ENCODE measurements at regions not wholly inside any gene's neighbourhood (a gene's known extent, or its start where the extent isn't known, plus 50 kb on each side); places are given as distances from the start of the nearest gene placed in this dataset.

DNA sequence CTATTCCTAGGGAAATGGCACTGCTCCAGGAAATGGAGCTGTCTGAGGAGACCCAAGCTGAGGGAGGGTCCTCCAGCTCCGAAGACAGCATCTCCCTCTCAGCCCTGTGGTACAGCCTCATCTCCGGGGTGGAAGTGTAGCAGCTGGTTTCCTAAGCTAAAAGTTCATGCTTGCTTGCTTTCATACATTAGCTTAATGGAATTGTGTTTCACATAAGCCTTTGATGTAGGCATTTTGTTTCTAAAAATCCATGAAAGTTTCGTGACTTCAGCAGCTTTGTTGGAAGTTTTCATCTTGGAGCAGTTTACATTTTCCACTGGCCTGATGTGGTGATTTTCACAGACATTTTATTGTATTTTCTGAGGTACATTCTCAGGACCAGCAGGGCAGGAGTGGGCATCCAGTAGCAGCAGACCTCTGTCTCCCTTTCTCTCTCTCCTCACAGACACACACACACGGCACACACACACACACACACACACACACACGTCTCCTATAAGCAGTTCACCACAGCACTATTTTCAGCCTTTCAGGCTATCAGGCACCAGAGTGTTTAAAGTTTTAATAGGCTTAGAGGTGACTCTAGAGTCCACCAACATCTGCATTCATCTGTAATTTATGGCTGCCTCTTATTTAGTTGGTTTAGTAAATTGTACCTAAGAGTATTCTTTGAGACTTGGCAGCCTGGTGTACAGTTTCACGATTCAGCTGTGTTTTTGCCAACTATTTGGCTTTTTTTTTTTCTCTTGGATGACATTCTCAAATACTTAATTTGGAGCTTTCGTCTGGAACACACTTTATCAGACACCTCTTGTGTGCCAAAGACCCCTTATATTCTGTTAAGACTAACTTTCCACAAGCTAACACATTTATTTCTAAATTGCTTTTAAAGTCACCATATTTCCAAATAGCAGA is 225.8 kb upstream of the SFRP2 start:
- no peaks in the 10 kb centered on the region for H3K4me1 ChIP-seq (ENCODE audit: insufficient read depth, low read length)
- DNase-seq = no peak
- TF ChIP-seq, protein P1, sequence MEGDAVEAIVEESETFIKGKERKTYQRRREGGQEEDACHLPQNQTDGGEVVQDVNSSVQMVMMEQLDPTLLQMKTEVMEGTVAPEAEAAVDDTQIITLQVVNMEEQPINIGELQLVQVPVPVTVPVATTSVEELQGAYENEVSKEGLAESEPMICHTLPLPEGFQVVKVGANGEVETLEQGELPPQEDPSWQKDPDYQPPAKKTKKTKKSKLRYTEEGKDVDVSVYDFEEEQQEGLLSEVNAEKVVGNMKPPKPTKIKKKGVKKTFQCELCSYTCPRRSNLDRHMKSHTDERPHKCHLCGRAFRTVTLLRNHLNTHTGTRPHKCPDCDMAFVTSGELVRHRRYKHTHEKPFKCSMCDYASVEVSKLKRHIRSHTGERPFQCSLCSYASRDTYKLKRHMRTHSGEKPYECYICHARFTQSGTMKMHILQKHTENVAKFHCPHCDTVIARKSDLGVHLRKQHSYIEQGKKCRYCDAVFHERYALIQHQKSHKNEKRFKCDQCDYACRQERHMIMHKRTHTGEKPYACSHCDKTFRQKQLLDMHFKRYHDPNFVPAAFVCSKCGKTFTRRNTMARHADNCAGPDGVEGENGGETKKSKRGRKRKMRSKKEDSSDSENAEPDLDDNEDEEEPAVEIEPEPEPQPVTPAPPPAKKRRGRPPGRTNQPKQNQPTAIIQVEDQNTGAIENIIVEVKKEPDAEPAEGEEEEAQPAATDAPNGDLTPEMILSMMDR (IDR thresholded peaks at IDR 0.05; ENCODE audit: borderline replicate concordance, extremely low read depth, low read length, poor library complexity, severe bottlenecking) = no peak
- no peak for TF ChIP-seq EZH2 (IDR thresholded peaks at IDR 0.05; ENCODE audit: borderline replicate concordance, low read depth, low read length, severe bottlenecking)

DNA sequence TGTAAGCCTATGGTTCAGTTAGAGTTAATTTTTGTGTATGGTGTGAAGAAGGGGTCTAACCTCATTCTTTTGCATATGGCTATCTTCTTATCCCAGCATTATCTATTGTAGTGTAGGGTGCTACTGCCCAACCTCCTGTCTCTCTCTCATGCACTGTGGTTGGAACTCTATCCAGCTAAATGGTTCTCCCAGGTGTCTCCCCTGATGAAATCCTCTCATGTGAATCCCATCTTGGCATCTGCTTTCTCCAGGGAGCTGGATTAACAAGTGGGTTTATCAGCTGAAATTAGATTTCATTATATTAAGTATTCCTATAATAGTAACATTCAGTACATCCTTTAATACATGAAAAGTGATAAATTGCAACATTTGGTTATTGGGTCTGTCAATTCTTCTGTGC is 224.7 kb upstream of the SFRP2 start:
- no peak for DNase-seq
- no peak overlapping the region for H3K27ac ChIP-seq (ENCODE audit: low read length)
- no peak overlapping the region for H3K9ac ChIP-seq (ENCODE audit: low read depth, low read length)
- no peaks in the 10 kb centered on the region for H3K27me3 ChIP-seq (ENCODE audit: insufficient read depth, low read length, poor library complexity)
- no peaks in the 10 kb centered on the region for H3K79me2 ChIP-seq (ENCODE audit: insufficient read depth, low read length)
- H3K4me3 ChIP-seq (ENCODE audit: low read depth in 1 of 2, low read length in 2 of 2) = no peak overlapping the region
- ATAC-seq (ENCODE audit: insufficient read depth, low read depth) = no peak
- no peaks in the 10 kb centered on the region for H3K36me3 ChIP-seq (ENCODE audit: insufficient read depth, low read length)
- TF ChIP-seq, protein P1 (IDR thresholded peaks at IDR 0.05; ENCODE audit: borderline replicate concordance, extremely low read depth, low read length, poor library complexity, severe bottlenecking) = no peak
- no peak for TF ChIP-seq EZH2 (IDR thresholded peaks at IDR 0.05; ENCODE audit: borderline replicate concordance, low read depth, low read length, severe bottlenecking)
- H4K20me1 ChIP-seq (ENCODE audit: insufficient read depth, low read length) = no peaks in the 10 kb centered on the region
- no peaks in the 10 kb centered on the region for H3K4me1 ChIP-seq (ENCODE audit: insufficient read depth, low read length)
- H2AFZ ChIP-seq (ENCODE audit: low read depth, low read length) = no peak overlapping the region
- H3K9me3 ChIP-seq (ENCODE audit: insufficient read depth, low read length, severe bottlenecking) = peaks cover 3% of the 10 kb centered on the region
- no peak overlapping the region for H3K4me2 ChIP-seq (ENCODE audit: insufficient read depth, low read length)

More for the DNA sequence above, 225.8 kb upstream of the SFRP2 start:
- no peaks in the 10 kb centered on the region for H3K27me3 ChIP-seq (ENCODE audit: insufficient read depth, low read length, poor library complexity)
- no peak overlapping the region for H3K27ac ChIP-seq (ENCODE audit: low read length)
- no peaks in the 10 kb centered on the region for H3K79me2 ChIP-seq (ENCODE audit: insufficient read depth, low read length)
- H3K9me3 ChIP-seq (ENCODE audit: insufficient read depth, low read length, severe bottlenecking) = peaks cover 3% of the 10 kb centered on the region
- H3K36me3 ChIP-seq (ENCODE audit: insufficient read depth, low read length) = no peaks in the 10 kb centered on the region
- no peak overlapping the region for H2AFZ ChIP-seq (ENCODE audit: low read depth, low read length)
- ATAC-seq (ENCODE audit: insufficient read depth, low read depth) = no peak
- no peak overlapping the region for H3K9ac ChIP-seq (ENCODE audit: low read depth, low read length)
- H4K20me1 ChIP-seq (ENCODE audit: insufficient read depth, low read length) = no peaks in the 10 kb centered on the region
- H3K4me2 ChIP-seq (ENCODE audit: insufficient read depth, low read length) = no peak overlapping the region
- no peak overlapping the region for H3K4me3 ChIP-seq (ENCODE audit: low read depth in 1 of 2, low read length in 2 of 2)

DNA sequence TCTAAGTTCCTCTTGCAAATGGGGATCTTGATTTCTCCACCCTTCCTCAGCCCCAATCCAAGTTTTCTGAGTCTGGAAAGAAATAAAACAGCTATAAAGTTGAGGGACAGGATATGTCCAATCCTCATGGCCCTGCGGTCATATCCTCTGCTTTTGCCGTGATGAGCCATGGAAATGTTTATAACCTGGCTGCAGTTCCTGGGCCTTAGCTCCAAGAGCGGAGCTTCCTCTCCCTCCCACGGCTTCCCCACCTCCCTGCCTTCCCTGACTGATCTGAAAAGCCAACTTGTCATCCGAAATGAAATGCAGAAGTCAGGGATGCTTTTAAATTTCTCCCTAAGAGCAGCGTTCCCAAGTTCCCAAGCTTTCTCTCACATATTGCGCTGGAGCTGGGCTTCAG is 221.5 kb upstream of the SFRP2 start:
- Histone ChIP-seq H3K27me3 (ENCODE audit: insufficient read depth, low read length, poor library complexity) (no peaks in the 10 kb centered on the region), H3K9ac (ENCODE audit: low read depth, low read length) (no peak overlapping the region), H3K9me3 (ENCODE audit: insufficient read depth, low read length, severe bottlenecking) (peaks cover 3% of the 10 kb centered on the region), H3K27ac (ENCODE audit: low read length) (no peak overlapping the region), H3K79me2 (ENCODE audit: insufficient read depth, low read length) (no peaks in the 10 kb centered on the region), H3K4me2 (ENCODE audit: insufficient read depth, low read length) (no peak overlapping the region), H2AFZ (ENCODE audit: low read depth, low read length) (no peak overlapping the region), H3K4me1 (ENCODE audit: insufficient read depth, low read length) (no peaks in the 10 kb centered on the region), H3K36me3 (ENCODE audit: insufficient read depth, low read length) (no peaks in the 10 kb centered on the region), H3K4me3 (ENCODE audit: low read depth in 1 of 2, low read length in 2 of 2) (no peak overlapping the region), H4K20me1 (ENCODE audit: insufficient read depth, low read length) (no peaks in the 10 kb centered on the region)
- DNase-seq = no peak
- TF ChIP-seq EZH2 (IDR thresholded peaks at IDR 0.05; ENCODE audit: borderline replicate concordance, low read depth, low read length, severe bottlenecking) = no peak
- TF ChIP-seq, protein P1 (IDR thresholded peaks at IDR 0.05; ENCODE audit: borderline replicate concordance, extremely low read depth, low read length, poor library complexity, severe bottlenecking) = no peak
- ATAC-seq (ENCODE audit: insufficient read depth, low read depth) = no peak

All from DND-41 (cell line).